ENCODE measurements at regions not wholly inside any gene's neighbourhood (a gene's known extent, or its start where the extent isn't known, plus 50 kb on each side); places are given as distances from the start of the nearest gene placed in this dataset.

GRCh38 chr22:22087854-22088657 lies 105.5 kb upstream of the TOP3B start:
- no peak for TF ChIP-seq CTCF (IDR thresholded peaks at IDR 0.05)

- TF ChIP-seq CTCF (IDR thresholded peaks at IDR 0.05), result no peak
Measured at GRCh38 chr22:22086501-22087158, 104.0 kb upstream of the TOP3B start.

GRCh38 chr22:22085702-22086500 lies 103.3 kb upstream of the TOP3B start:
- TF ChIP-seq CTCF (IDR thresholded peaks at IDR 0.05), result no peak

- TF ChIP-seq CTCF (IDR thresholded peaks at IDR 0.05), result no peak
Measured at GRCh38 chr22:22084089-22084711, 101.6 kb upstream of the TOP3B start.

DNA sequence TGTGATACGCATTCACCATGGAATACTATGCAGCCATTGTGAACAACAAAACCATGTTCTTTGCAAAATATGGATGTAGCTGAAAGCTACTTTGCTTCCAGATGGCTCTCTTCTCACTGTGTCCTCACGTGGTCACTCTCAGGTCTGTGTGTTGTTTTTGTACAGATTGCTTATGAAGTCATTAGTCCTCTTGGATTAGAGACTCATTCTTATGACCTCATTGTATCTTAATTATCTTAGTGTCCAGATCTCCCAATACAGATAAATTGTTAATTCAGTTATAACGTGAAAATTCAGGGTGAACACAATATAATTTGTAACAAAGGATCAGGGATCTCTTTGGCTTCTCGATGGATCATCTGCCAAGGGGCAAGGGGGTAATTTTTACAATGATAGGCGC lies 100.4 kb upstream of the TOP3B start:
- TF ChIP-seq CTCF (IDR thresholded peaks at IDR 0.05), result no peak

DNA sequence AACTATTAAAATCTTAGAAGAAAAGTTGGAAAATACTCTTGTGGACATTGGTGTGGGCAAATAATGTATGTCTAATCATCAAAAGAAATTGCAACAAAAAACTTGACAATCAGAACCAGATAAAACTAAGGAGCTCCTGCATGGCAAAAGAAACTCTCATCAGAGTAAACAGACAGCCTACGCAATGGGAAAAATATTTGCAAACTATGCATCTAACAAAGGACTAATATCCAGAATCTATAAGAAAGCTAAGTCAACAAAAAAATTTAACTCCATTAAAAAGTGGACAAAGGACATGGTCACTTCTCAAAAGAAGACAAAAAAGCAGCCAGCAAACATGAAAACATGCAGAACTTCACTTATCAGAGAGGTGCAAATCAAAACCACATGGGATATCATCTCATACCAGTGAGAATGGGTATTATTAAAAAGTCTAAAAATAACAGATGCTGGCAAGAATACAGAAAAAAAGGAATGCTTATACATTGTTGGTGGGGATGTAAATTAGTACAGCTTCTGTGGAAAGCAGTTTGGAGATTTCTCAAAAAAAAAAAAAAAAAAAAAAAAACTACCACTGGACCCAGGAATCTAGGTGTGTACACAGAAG lies 99.7 kb upstream of the TOP3B start:
- TF ChIP-seq CTCF (IDR thresholded peaks at IDR 0.05), result no peak

DNA sequence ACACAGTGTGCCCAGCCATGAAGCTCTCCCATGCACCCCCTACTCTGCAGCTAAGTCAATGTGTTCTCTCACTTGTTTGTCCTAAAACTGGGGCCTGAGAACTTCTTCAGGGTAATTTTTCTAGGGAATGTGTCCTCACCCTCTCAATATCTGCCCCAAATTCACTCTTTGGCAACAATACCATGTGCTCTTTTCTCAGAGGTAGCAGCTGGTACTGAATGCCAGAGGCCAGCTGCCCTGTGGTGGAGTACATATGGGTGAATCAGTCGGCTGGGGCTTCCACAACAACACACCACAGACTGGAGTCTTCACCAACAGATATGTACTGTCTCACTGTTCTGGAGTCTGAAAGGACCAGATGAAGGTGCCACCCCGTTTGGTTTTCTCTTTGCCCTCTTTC lies 97.7 kb upstream of the TOP3B start:
- TF ChIP-seq CTCF (IDR thresholded peaks at IDR 0.05), result no peak

All from LNCAP (cell line).